ENCODE measurements at regions not wholly inside any gene's neighbourhood (a gene's known extent, or its start where the extent isn't known, plus 50 kb on each side); places are given as distances from the start of the nearest gene placed in this dataset.

DNA sequence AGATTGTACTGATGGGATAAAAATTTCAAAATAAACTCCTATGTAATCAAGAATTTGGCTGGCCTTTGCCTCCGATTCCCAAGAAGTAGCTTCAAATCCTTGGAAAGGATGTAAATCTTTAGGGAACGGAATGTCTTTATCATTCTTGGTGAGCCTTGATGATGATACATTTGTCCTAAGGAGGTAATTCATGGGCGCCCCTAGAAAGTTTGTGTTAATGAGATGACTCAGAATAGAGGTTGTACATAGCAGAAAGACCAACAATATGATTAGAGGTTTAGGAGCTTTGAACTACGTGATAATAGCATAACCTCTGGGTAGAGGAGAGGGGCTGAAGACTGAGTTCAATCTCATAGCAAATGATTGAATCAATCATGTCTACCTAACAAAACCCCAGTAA, 248.6 kb upstream of the SLITRK3 start:
- no peak for TF ChIP-seq POLR2AphosphoS5 (IDR thresholded peaks at IDR 0.05)
- TF ChIP-seq, protein P1, sequence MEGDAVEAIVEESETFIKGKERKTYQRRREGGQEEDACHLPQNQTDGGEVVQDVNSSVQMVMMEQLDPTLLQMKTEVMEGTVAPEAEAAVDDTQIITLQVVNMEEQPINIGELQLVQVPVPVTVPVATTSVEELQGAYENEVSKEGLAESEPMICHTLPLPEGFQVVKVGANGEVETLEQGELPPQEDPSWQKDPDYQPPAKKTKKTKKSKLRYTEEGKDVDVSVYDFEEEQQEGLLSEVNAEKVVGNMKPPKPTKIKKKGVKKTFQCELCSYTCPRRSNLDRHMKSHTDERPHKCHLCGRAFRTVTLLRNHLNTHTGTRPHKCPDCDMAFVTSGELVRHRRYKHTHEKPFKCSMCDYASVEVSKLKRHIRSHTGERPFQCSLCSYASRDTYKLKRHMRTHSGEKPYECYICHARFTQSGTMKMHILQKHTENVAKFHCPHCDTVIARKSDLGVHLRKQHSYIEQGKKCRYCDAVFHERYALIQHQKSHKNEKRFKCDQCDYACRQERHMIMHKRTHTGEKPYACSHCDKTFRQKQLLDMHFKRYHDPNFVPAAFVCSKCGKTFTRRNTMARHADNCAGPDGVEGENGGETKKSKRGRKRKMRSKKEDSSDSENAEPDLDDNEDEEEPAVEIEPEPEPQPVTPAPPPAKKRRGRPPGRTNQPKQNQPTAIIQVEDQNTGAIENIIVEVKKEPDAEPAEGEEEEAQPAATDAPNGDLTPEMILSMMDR (IDR thresholded peaks at IDR 0.05), result no peak

All from stomach (tissue), 4 donors.